Ovary (tissue), 7 donors: ENCODE measurements at regions not wholly inside any gene's neighbourhood (a gene's known extent, or its start where the extent isn't known, plus 50 kb on each side); places are given as distances from the start of the nearest gene placed in this dataset.

Experiments used
- DNase-seq, 5 donors: peaks; one replicate each; pipeline ENCODE4 v3.0.0-alpha.2; 2019 to 2020
- H3K27ac ChIP-seq, 2 donors: fragments of 200-600 bp; one replicate each; pipeline versions ENCODE4 v1.5.1 to v1.8.0; 2019 to 2022
- H3K27me3 ChIP-seq: fragments of 200-600 bp; one replicate; pipeline ENCODE4 v1.8.0; 2022
- H3K36me3 ChIP-seq: fragments of 200-600 bp; sonication (generic); one replicate; pipeline ENCODE4 v1.5.1; 2019
- H3K4me1 ChIP-seq: one replicate; pipeline ENCODE4 v1.8.1; 2013; ENCODE audit warnings: mild to moderate bottlenecking, moderate library complexity; ENCODE audit not compliant: insufficient read depth
- H3K4me3 ChIP-seq: fragments of 200-600 bp; sonication (generic); one replicate; pipeline ENCODE4 v1.5.1; 2017
- H3K9me3 ChIP-seq, 2 donors: fragments of 200-600 bp in 1 of 2; sonication (generic) in 1 of 2; one replicate each; pipeline versions ENCODE4 v1.5.1 to v1.8.1; 2013 to 2019; ENCODE audit warnings: mild to moderate bottlenecking in 1 of 2, moderate library complexity in 1 of 2
- CTCF ChIP-seq, 3 donors: fragments of 450-650 bp in 2 of 3; fragments of 200-600 bp in 1 of 3; IDR thresholded peaks; one replicate each; pipeline versions ENCODE4 v1.5.1 to v1.8.0; 2016 to 2022; ENCODE audit warnings: antibody characterized with exemption in 3 of 3, mild to moderate bottlenecking in 1 of 3
- EP300 ChIP-seq: sonication (generic); formaldehyde crosslinking; IDR thresholded peaks from one replicate; pipeline ENCODE4 v1.6.1; 2017; ENCODE audit warnings: antibody characterized with exemption
- POLR2A ChIP-seq: fragments of 450-650 bp; IDR thresholded peaks from one replicate; pipeline ENCODE4 v1.6.1; 2017; ENCODE audit warnings: antibody characterized with exemption, mild to moderate bottlenecking, moderate library complexity
- WGBS, 3 donors: extraction: QIAGEN DNeasy Blood & Tissue Kit in 1 of 3; methylation state at CpG; one replicate each; pipeline versions ENCODE4 v1.1.5 to v1.1.7; 2013 to 2017; 5-methylcytosine and 5-hydroxymethylcytosine counted together
- intact Hi-C, 4 donors: fragments of 100-400 bp; cut with DNase I; formaldehyde crosslinking; loops; one replicate each; pipeline versions ENCODE4 v1.11.0 to v1.15.1; 2022 to 2023
- donor health status: DM: no; HTN: no; CAD: no; lungs with moderate emphysema.
- donor health status: DM: no; HTN: no; CAD: no.
- donor health status: Bipolar disorder and iron deficiency.
- donor health status: DM: no; HTN: no; CAD: no.
- donor health status: DM: yes; HTN: yes; CAD: no.

GRCh38 chr12:84704856-84705255 lies 207.7 kb downstream of the SLC6A15 start:
- Histone ChIP-seq H3K36me3 (no peaks in the 10 kb centered on the region), H3K4me1 (no peaks in the 10 kb centered on the region), H3K27me3 (no peaks in the 10 kb centered on the region), H3K27ac (no peak overlapping the region), H3K9me3 (no peaks in the 10 kb centered on the region), H3K4me3 (no peak overlapping the region)
- no peak for DNase-seq
- TF ChIP-seq POLR2A = no peak
- intact Hi-C loops = no loop called here

GRCh38 chr12:84702001-84702400 lies 210.6 kb downstream of the SLC6A15 start:
- 44 to 49% (median 46%) methylated on average over 2 of the region's 2 CpGs for WGBS, 3 donors
- Histone ChIP-seq H3K27me3 (no peaks in the 10 kb centered on the region), H3K36me3 (no peaks in the 10 kb centered on the region), H3K4me3 (no peak overlapping the region), H3K9me3 (no peaks in the 10 kb centered on the region), H3K27ac (no peak overlapping the region), H3K4me1 (no peaks in the 10 kb centered on the region)
- intact Hi-C loops = no loop called here
- DNase-seq = no peak
- TF ChIP-seq POLR2A (no peak), EP300 (no peak), CTCF (IDR thresholded peaks at IDR 0.05) (no peak)

GRCh38 chr12:84701041-84701440 lies 211.6 kb downstream of the SLC6A15 start:
- Histone ChIP-seq H3K36me3 (no peaks in the 10 kb centered on the region), H3K9me3 (no peaks in the 10 kb centered on the region), H3K27ac (no peak overlapping the region), H3K27me3 (no peaks in the 10 kb centered on the region), H3K4me3 (no peak overlapping the region), H3K4me1 (no peaks in the 10 kb centered on the region)
- no peak for DNase-seq
- TF ChIP-seq POLR2A (no peak), EP300 (no peak), CTCF (IDR thresholded peaks at IDR 0.05) (no peak)
- intact Hi-C loops = no loop called here
- WGBS, 3 donors = 80 to 86% (median 83%) methylated on average over 3 of the region's 3 CpGs

GRCh38 chr12:84698576-84699333 lies 213.8 kb downstream of the SLC6A15 start:
- H3K27ac ChIP-seq = no peak overlapping the region
- no peaks in the 10 kb centered on the region for H3K4me1 ChIP-seq
- H3K4me3 ChIP-seq = no peak overlapping the region
- intact Hi-C loops = no loop called here
- WGBS, 3 donors = 67 to 70% (median 68%) methylated on average over 3 of the region's 3 CpGs
- no peaks in the 10 kb centered on the region for H3K36me3 ChIP-seq
- H3K27me3 ChIP-seq = no peaks in the 10 kb centered on the region
- no peak for DNase-seq
- no peaks in the 10 kb centered on the region for H3K9me3 ChIP-seq
- TF ChIP-seq CTCF (IDR thresholded peaks at IDR 0.05) (no peak), EP300 (no peak)

GRCh38 chr12:84696908-84697540 lies 215.6 kb downstream of the SLC6A15 start:
- 56 to 66% (median 62%) methylated on average over 3 of the region's 3 CpGs for WGBS, 3 donors
- intact Hi-C loops = no loop called here
- H3K36me3 ChIP-seq = no peaks in the 10 kb centered on the region
- no peak overlapping the region for H3K4me3 ChIP-seq
- H3K27ac ChIP-seq = no peak overlapping the region
- H3K4me1 ChIP-seq = no peaks in the 10 kb centered on the region
- H3K9me3 ChIP-seq = no peaks in the 10 kb centered on the region
- TF ChIP-seq POLR2A (no peak), CTCF (IDR thresholded peaks at IDR 0.05) (no peak), EP300 (no peak)
- no peak for DNase-seq
- H3K27me3 ChIP-seq = no peaks in the 10 kb centered on the region
